ENCODE measurements at regions not wholly inside any gene's neighbourhood (a gene's known extent, or its start where the extent isn't known, plus 50 kb on each side); places are given as distances from the start of the nearest gene placed in this dataset.

DNA sequence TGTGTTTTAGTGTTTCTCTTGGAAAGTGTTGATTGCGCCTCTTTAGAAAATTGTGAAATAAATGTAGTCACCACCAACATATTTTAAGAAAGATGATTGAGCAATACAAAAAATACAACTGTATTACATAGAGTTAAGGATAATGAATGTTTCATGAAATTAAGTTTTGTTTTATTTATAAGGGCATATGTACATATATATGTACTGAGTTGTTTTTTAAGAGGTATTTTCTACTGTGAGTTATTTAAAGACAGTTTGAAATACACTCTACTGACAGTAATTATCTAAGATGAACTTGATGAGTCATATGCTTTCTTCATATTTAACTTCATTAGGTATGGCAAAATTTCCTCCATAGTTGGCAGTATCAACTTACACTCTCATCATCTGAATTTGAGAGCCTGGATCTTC lies 411.7 kb downstream of the HS3ST3B1 start:
- Histone ChIP-seq H3K4me3 (no peak overlapping the region), H3K9me3 (no peaks in the 10 kb centered on the region), H3K4me1 (no peaks in the 10 kb centered on the region), H3K27me3 (no peaks in the 10 kb centered on the region), H3K36me3 (no peaks in the 10 kb centered on the region), H3K27ac (no peak overlapping the region)
- TF ChIP-seq POLR2A (IDR thresholded peaks at IDR 0.05), result no peak
- TF ChIP-seq, protein P1, sequence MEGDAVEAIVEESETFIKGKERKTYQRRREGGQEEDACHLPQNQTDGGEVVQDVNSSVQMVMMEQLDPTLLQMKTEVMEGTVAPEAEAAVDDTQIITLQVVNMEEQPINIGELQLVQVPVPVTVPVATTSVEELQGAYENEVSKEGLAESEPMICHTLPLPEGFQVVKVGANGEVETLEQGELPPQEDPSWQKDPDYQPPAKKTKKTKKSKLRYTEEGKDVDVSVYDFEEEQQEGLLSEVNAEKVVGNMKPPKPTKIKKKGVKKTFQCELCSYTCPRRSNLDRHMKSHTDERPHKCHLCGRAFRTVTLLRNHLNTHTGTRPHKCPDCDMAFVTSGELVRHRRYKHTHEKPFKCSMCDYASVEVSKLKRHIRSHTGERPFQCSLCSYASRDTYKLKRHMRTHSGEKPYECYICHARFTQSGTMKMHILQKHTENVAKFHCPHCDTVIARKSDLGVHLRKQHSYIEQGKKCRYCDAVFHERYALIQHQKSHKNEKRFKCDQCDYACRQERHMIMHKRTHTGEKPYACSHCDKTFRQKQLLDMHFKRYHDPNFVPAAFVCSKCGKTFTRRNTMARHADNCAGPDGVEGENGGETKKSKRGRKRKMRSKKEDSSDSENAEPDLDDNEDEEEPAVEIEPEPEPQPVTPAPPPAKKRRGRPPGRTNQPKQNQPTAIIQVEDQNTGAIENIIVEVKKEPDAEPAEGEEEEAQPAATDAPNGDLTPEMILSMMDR (IDR thresholded peaks at IDR 0.05 in 4 of 5, conservative IDR thresholded peaks at IDR 0.05 in 1 of 5), result no peak
- ATAC-seq (no peak), DNase-seq (no peak)
- intact Hi-C loops (cut with DNase I; ENCODE audit: low total_unique reads), result no loop called here
- in situ Hi-C loops (cut with MboI; ENCODE audit: low sequenced_read_pairs in 4 of 4), result no loop called here

DNA sequence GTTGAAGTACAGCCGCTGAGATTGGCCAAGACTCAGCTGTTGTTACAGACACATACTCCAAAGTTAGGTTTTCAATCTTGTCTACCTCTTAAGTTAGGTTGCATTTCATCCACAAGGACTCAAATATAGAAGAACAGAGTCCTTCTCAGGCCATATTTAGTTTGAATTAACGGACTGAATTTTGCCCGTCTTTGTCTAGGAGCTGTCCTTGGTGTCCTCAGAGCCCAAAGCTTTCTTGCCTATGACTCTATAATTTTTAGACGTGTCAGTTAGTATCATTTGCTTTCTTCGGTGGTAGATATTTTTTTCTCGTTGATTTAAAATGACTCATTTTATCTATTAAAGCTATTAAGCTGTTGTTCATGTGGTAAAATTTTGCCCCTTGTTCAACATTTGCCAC lies 403.2 kb downstream of the HS3ST3B1 start:
- Histone ChIP-seq H3K27ac (no peak overlapping the region), H3K36me3 (no peaks in the 10 kb centered on the region), H3K9me3 (no peaks in the 10 kb centered on the region), H3K27me3 (no peaks in the 10 kb centered on the region), H3K4me3 (no peak overlapping the region), H3K4me1 (no peaks in the 10 kb centered on the region)
- DNase-seq (no peak), ATAC-seq (no peak)
- in situ Hi-C loops (cut with MboI; ENCODE audit: low sequenced_read_pairs in 4 of 4) (no loop called here), intact Hi-C loops (cut with DNase I; ENCODE audit: low total_unique reads) (no loop called here)
- TF ChIP-seq, protein P1 (IDR thresholded peaks at IDR 0.05 in 4 of 5, conservative IDR thresholded peaks at IDR 0.05 in 1 of 5), result no peak

DNA sequence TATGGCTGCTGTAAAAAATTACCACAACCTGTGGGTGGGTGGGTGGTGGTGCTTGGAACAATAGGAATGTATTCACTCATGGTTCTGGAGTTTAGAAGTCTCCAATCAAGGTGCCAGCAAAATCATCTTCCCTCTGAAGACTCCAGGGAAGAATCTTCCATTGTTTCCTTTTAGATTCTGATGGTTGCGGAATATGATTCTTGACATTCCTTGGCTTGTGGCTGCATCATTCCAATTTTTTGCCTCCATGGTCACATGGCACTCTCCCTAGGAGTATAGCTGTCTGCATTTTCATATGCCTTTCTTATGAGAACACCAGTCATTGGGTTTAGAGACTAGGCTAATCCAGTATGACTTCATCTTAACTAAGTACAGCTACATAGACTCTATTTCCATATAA lies 401.0 kb downstream of the HS3ST3B1 start:
- ATAC-seq, result no peak
- no peak for DNase-seq
- intact Hi-C loops (cut with DNase I; ENCODE audit: low total_unique reads), result no loop called here
- TF ChIP-seq, protein P1 (IDR thresholded peaks at IDR 0.05 in 4 of 5, conservative IDR thresholded peaks at IDR 0.05 in 1 of 5), result no peak
- TF ChIP-seq POLR2A (IDR thresholded peaks at IDR 0.05), result no peak
- Histone ChIP-seq H3K9me3 (no peaks in the 10 kb centered on the region), H3K4me1 (no peaks in the 10 kb centered on the region), H3K27me3 (no peaks in the 10 kb centered on the region), H3K36me3 (no peaks in the 10 kb centered on the region), H3K4me3 (no peak overlapping the region), H3K27ac (no peak overlapping the region)
- in situ Hi-C loops (cut with MboI; ENCODE audit: low sequenced_read_pairs in 4 of 4), result no loop called here

DNA sequence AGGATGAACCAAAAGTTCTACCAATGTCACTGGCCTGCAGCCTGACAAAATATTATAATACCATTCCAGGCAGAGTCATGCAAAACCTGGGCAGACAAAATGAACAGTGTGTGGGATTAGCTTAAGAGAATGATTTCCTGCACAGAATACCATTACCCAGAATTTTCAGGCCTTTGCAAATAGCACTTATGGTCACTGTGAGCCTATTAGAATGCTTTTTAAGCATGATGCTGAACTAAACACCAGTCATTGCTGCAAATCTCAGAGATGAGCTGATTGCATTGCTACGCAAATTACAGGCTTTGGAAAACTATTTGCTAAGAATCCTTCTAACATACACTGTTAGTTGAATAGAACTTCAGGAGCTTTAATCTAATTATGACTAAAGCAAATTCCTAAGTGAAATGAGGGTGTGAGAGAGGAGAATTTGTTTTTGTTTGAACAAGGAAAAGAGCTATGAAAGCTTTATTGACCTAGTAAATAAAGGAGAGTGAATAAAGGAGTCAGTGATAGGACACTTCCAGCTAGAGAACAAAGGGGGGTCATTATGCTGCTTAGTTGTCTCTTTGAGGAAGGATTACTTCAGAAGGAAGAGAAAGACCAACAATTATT lies 398.8 kb downstream of the HS3ST3B1 start:
- no peaks in the 10 kb centered on the region for H3K9me3 ChIP-seq
- no peak for TF ChIP-seq POLR2A (IDR thresholded peaks at IDR 0.05)
- TF ChIP-seq, protein P1 (IDR thresholded peaks at IDR 0.05 in 4 of 5, conservative IDR thresholded peaks at IDR 0.05 in 1 of 5), result no peak
- no peaks in the 10 kb centered on the region for H3K27me3 ChIP-seq
- in situ Hi-C loops (cut with MboI; ENCODE audit: low sequenced_read_pairs in 4 of 4), result no loop called here
- no peak overlapping the region for H3K4me3 ChIP-seq
- H3K36me3 ChIP-seq, result no peaks in the 10 kb centered on the region
- H3K4me1 ChIP-seq, result no peaks in the 10 kb centered on the region
- ATAC-seq, result no peak
- no peak for DNase-seq
- no peak overlapping the region for H3K27ac ChIP-seq
- intact Hi-C loops (cut with DNase I; ENCODE audit: low total_unique reads), result no loop called here

DNA sequence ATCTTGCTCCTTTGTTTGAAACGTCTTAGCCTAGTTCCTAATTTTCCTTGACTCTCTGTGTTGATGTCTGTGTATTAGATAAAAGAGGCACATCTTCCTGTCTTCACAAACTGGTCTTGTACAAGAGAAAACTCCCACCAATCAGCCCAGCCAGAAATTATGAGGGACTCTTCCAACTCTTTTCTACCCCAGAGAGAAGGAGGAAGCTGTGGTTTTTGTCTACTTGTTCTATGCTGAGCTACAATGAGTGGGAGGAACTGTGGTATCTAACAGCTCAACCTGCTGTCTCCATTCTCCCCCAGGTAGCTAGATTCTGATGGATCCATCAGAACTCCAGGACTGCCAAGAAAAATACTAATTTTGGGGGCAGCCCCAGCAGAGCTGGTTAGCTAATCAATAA lies 392.5 kb downstream of the HS3ST3B1 start:
- TF ChIP-seq, protein P1 (IDR thresholded peaks at IDR 0.05 in 4 of 5, conservative IDR thresholded peaks at IDR 0.05 in 1 of 5), result no peak
- no peak for TF ChIP-seq POLR2A (IDR thresholded peaks at IDR 0.05)

More for the DNA sequence above, 392.5 kb downstream of the HS3ST3B1 start:
- no peak overlapping the region for H3K27ac ChIP-seq
- H3K27me3 ChIP-seq, result no peaks in the 10 kb centered on the region
- intact Hi-C loops (cut with DNase I; ENCODE audit: low total_unique reads), result no loop called here
- in situ Hi-C loops (cut with MboI; ENCODE audit: low sequenced_read_pairs in 4 of 4), result no loop called here
- ATAC-seq (no peak), DNase-seq (no peak)
- H3K4me1 ChIP-seq, result no peaks in the 10 kb centered on the region
- H3K9me3 ChIP-seq, result peaks cover 0 to 3% (median 0%) of the 10 kb centered on the region in 3 donors
- no peaks in the 10 kb centered on the region for H3K36me3 ChIP-seq
- H3K4me3 ChIP-seq, result no peak overlapping the region

Data from gastrocnemius medialis (tissue), 4 donors.